ENCODE measurements at regions not wholly inside any gene's neighbourhood (a gene's known extent, or its start where the extent isn't known, plus 50 kb on each side); places are given as distances from the start of the nearest gene placed in this dataset.

DNA sequence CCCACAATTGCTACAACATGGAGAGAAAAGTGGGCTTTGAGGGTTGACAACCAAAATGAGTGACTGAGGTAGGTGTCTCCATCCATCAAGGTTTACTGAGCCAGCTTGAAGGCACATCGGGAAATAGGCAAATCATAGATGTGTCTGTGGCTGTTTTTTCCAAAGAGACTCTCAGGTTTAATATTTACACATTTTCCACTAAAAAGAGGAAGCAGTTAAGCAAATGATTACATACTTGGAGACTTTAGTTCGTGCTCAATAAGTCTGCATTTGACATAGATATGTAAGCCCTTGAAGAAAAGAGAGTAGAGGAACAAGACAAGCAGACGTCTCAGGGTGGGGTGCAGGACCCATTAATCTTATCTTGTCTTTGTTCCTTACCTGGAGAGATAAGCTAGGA lies 148.9 kb upstream of the COX10 start:
- DNase-seq (no peak), ATAC-seq (peak in 1 of 4 donors; percentile 24)
- TF ChIP-seq, protein P1, sequence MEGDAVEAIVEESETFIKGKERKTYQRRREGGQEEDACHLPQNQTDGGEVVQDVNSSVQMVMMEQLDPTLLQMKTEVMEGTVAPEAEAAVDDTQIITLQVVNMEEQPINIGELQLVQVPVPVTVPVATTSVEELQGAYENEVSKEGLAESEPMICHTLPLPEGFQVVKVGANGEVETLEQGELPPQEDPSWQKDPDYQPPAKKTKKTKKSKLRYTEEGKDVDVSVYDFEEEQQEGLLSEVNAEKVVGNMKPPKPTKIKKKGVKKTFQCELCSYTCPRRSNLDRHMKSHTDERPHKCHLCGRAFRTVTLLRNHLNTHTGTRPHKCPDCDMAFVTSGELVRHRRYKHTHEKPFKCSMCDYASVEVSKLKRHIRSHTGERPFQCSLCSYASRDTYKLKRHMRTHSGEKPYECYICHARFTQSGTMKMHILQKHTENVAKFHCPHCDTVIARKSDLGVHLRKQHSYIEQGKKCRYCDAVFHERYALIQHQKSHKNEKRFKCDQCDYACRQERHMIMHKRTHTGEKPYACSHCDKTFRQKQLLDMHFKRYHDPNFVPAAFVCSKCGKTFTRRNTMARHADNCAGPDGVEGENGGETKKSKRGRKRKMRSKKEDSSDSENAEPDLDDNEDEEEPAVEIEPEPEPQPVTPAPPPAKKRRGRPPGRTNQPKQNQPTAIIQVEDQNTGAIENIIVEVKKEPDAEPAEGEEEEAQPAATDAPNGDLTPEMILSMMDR (IDR thresholded peaks at IDR 0.05): no peak
- TF ChIP-seq POLR2A (IDR thresholded peaks at IDR 0.05): no peak
- intact Hi-C loops (cut with DNase I): no loop called here
- no peaks in the 10 kb centered on the region for H3K36me3 ChIP-seq
- H3K9me3 ChIP-seq: no peaks in the 10 kb centered on the region
- peaks cover 0 to 34% (median 13%) of the 10 kb centered on the region in 4 donors for H3K4me1 ChIP-seq
- no peak overlapping the region for H3K27ac ChIP-seq
- H3K4me3 ChIP-seq: no peak overlapping the region
- WGBS (ENCODE audit: insufficient coverage, low coverage, low lambda C conversion rate, missing lambda C conversion rate): 11% methylated on average over 3 of the region's 3 CpGs
- H3K27me3 ChIP-seq: no peaks in the 10 kb centered on the region

DNA sequence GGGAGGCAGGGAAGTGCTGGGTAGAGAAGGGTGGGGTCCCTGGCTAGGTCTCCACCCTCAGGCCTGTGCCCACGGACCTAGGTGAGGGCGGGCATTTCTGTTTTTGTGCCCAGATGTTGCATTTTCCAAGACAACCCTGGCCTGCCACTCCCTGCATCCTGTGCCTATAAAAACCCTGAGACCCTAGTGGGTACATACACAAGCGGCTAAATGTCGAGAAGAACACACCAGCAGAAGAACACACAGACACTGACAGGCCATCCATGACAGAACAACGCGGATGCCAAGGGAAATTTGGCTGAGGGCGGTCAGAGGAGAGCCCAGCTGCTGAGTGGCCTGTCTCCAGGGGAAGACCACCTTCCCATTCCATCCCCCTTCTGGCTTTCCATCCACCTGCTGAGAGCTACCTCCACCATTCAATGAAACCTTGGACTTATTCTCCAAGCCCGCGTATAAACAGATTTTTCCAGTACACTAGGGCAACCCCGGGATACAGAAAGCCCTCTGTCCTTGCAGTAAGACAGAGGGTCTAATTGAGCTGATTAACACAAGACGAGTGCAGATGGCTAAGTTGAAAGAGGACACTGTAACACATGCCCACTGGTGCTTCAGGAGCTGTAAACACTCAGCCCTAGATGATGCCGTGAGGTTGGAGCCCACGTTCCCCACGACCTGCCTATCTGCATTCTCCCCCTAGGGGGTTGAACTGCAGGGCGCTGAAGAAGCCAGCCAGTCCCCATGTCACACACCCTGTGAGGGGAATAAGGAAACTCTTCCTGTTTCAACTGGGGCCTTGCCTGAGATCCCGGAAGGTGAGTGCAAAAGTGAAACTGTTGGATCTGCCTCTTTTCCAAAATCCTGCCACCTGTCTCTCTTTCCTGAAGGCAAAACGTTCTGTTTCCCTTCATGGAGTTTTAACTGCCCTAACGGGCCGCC lies 147.2 kb upstream of the COX10 start:
- DNase-seq (no peak), ATAC-seq (no peak)
- Histone ChIP-seq H3K4me1 (peaks cover 0 to 34% (median 13%) of the 10 kb centered on the region in 4 donors), H3K9me3 (no peaks in the 10 kb centered on the region), H3K36me3 (no peaks in the 10 kb centered on the region), H3K27ac (no peak overlapping the region), H3K27me3 (no peaks in the 10 kb centered on the region), H3K4me3 (no peak overlapping the region)
- TF ChIP-seq, protein P1 (IDR thresholded peaks at IDR 0.05): no peak
- no peak for TF ChIP-seq POLR2A (IDR thresholded peaks at IDR 0.05)
- 55% methylated on average over 7 of the region's 19 CpGs for WGBS (ENCODE audit: insufficient coverage, low coverage, low lambda C conversion rate, missing lambda C conversion rate)
- intact Hi-C loops (cut with DNase I): no loop called here

DNA sequence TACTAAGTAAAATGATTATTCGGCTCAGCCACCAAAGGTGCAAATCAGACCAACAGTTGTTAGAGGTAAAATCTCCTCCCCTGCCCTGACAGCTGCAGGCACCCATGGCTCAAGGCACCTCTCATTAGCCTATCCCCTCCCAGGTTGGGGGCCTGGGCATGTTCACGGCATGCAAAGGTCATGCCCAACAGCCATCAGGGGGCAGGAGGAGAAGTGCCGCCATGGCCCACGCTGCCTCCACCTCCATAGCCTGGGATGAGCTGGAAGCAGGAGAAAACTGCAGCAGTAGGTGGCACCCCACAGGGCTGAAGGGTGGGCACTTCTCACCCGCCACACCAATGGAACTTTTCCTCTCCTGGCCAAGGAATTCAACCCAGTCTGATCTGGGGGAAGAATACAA lies 146.4 kb upstream of the COX10 start:
- intact Hi-C loops (cut with DNase I): no loop called here
- Histone ChIP-seq H3K9me3 (no peaks in the 10 kb centered on the region), H3K27ac (no peak overlapping the region), H3K4me1 (peaks cover 0 to 29% (median 11%) of the 10 kb centered on the region in 4 donors), H3K27me3 (no peaks in the 10 kb centered on the region), H3K36me3 (no peaks in the 10 kb centered on the region), H3K4me3 (no peak overlapping the region)
- 96% methylated on average over 3 of the region's 5 CpGs for WGBS (ENCODE audit: insufficient coverage, low coverage, low lambda C conversion rate, missing lambda C conversion rate)
- TF ChIP-seq, protein P1 (IDR thresholded peaks at IDR 0.05): no peak
- TF ChIP-seq POLR2A (IDR thresholded peaks at IDR 0.05): no peak
- DNase-seq (no peak), ATAC-seq (no peak)

DNA sequence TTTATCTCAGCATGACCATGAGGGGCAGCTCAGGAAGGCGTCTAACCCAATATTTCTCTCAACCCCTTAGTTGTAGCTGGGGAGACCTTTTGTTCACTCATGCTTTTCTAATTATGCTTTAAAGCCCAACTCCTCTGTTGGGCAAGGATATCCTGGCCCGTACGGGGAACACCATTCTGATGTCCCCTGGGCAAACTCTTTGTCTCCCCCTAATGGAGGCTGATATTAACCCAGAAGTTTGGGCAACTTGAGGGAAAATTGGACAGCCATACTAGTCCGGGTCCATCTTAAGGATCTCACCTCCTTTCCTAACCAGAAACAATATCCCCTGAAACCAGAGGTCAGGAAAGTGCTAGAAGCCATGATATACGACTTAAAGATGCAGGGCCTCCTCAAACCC lies 143.7 kb upstream of the COX10 start:
- Histone ChIP-seq H3K36me3 (no peaks in the 10 kb centered on the region), H3K27me3 (no peaks in the 10 kb centered on the region), H3K9me3 (no peaks in the 10 kb centered on the region), H3K4me1 (peaks cover 0 to 10% (median under 1%) of the 10 kb centered on the region in 4 donors), H3K4me3 (no peak overlapping the region), H3K27ac (no peak overlapping the region)
- intact Hi-C loops (cut with DNase I): no loop called here
- ATAC-seq (peak in 2 of 4 donors; percentile 50 to 58), DNase-seq (no peak)
- WGBS (ENCODE audit: insufficient coverage, low coverage, low lambda C conversion rate, missing lambda C conversion rate): 82% methylated on average over 3 of the region's 5 CpGs
- TF ChIP-seq, protein P1 (IDR thresholded peaks at IDR 0.05): peak in 3 of 4 donors; percentile 20 to 46 (median 24)
- TF ChIP-seq POLR2A (IDR thresholded peaks at IDR 0.05): no peak

Data from right lobe of liver (tissue), 6 donors.